ENCODE measurements at regions not wholly inside any gene's neighbourhood (a gene's known extent, or its start where the extent isn't known, plus 50 kb on each side); places are given as distances from the start of the nearest gene placed in this dataset.

DNA sequence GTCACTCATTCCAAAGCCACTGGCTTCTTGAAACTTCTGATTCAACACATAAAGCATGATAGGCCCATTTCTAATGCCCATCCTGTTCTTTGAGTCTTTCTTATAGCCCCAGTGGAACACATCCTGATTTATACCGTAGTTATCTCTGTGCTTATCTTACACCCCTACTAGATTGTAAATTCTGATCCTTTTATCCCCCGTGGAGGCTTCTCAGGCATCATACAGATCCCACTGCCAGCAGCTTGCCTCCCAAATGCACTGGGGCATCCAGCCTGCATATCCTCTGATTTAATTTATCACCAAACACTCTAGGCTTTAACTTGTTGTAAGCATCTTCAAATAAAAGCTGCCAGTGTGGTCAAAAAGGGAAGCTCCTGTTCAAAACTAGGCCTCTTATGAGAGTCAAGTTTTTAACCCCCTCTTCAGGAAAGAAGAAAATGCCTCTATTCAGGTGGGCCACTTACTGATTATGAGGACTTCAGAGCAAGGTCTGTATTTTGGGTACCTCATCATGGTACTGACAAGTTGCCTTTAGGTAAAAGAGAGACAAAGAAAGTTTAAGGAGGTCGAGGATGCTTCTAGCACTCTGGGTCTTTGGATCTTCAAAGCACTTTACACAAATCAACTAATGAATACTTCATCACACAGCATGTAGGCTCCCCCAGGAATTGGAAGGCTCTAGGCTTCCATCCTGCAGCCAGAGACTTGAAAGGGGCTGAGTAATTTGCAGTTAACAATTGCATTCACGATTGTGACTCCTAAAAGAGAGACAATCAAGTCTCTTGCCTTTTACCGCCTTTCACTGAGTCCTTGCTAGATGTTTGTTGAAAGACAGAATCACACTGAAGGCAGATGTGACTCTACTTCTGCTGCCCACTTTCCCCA, 95.8 kb upstream of the LDB2 start:
- TF ChIP-seq SMC3 (IDR thresholded peaks at IDR 0.05; ENCODE audit: borderline replicate concordance, low read length), result no peak
- TF ChIP-seq NBN (IDR thresholded peaks at IDR 0.05), result no peak
- TF ChIP-seq, protein P1, sequence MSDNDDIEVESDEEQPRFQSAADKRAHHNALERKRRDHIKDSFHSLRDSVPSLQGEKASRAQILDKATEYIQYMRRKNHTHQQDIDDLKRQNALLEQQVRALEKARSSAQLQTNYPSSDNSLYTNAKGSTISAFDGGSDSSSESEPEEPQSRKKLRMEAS (IDR thresholded peaks at IDR 0.05; ENCODE audit: low read depth, low read length), result no peak
- no peak for TF ChIP-seq SP1 (IDR thresholded peaks at IDR 0.05; ENCODE audit: low read depth, low read length)
- no peak for TF ChIP-seq NFIC (IDR thresholded peaks at IDR 0.05; ENCODE audit: low read depth, low read length)
- TF ChIP-seq SUZ12 (IDR thresholded peaks at IDR 0.05; ENCODE audit: unreplicated experiment), result no peak
- no peak for TF ChIP-seq BRCA1 (IDR thresholded peaks at IDR 0.05; ENCODE audit: low read depth, low read length)
- no peak for TF ChIP-seq HCFC1 (IDR thresholded peaks at IDR 0.05; ENCODE audit: low read length)
- TF ChIP-seq, protein P2, sequence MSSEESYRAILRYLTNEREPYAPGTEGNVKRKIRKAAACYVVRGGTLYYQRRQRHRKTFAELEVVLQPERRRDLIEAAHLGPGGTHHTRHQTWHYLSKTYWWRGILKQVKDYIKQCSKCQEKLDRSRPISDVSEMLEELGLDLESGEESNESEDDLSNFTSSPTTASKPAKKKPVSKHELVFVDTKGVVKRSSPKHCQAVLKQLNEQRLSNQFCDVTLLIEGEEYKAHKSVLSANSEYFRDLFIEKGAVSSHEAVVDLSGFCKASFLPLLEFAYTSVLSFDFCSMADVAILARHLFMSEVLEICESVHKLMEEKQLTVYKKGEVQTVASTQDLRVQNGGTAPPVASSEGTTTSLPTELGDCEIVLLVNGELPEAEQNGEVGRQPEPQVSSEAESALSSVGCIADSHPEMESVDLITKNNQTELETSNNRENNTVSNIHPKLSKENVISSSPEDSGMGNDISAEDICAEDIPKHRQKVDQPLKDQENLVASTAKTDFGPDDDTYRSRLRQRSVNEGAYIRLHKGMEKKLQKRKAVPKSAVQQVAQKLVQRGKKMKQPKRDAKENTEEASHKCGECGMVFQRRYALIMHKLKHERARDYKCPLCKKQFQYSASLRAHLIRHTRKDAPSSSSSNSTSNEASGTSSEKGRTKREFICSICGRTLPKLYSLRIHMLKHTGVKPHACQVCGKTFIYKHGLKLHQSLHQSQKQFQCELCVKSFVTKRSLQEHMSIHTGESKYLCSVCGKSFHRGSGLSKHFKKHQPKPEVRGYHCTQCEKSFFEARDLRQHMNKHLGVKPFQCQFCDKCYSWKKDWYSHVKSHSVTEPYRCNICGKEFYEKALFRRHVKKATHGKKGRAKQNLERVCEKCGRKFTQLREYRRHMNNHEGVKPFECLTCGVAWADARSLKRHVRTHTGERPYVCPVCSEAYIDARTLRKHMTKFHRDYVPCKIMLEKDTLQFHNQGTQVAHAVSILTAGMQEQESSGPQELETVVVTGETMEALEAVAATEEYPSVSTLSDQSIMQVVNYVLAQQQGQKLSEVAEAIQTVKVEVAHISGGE (CRISPR knock-in tag; IDR thresholded peaks at IDR 0.05), result no peak
